Posterior vena cava (tissue), 2 donors: ENCODE measurements at regions not wholly inside any gene's neighbourhood (a gene's known extent, or its start where the extent isn't known, plus 50 kb on each side); places are given as distances from the start of the nearest gene placed in this dataset.

Source experiments
- DNase-seq: peaks from one replicate; pipeline ENCODE4 v3.0.0-alpha.2; 2020; ENCODE audit warnings: low spot score
- intact Hi-C, 2 donors: fragments of 100-400 bp; cut with DNase I; formaldehyde crosslinking; loops; one replicate each; pipeline versions ENCODE4 v1.14.1 to v1.14.2; 2022 to 2023
- donor health status: DM: yes; HTN: yes; CAD: no.
- donor health status: DM: yes; HTN: yes; CAD: no.

GRCh38 chr3:110157221-110157620 is 819.9 kb upstream of the DPPA4 start:
- DNase-seq, result no peak
- intact Hi-C loops, result no loop called here

- no peak for DNase-seq
- intact Hi-C loops, result no loop called here
Measured at GRCh38 chr3:110164632-110165369, 827.5 kb upstream of the DPPA4 start.

- intact Hi-C loops, result no loop called here
- DNase-seq, result no peak
Measured at GRCh38 chr3:110165370-110165743, 828.0 kb upstream of the DPPA4 start.

- no peak for DNase-seq
- intact Hi-C loops, result no loop called here
Measured at GRCh38 chr3:110165753-110166152, 828.4 kb upstream of the DPPA4 start.

- intact Hi-C loops, result no loop called here
- DNase-seq, result no peak
Measured at GRCh38 chr3:110166791-110167190, 829.4 kb upstream of the DPPA4 start.

GRCh38 chr3:110174908-110175307 is 837.6 kb upstream of the DPPA4 start:
- DNase-seq, result no peak
- intact Hi-C loops, result no loop called here

- DNase-seq, result no peak
- intact Hi-C loops, result no loop called here
Measured at GRCh38 chr3:110178965-110179364, 841.6 kb upstream of the DPPA4 start.

GRCh38 chr3:110180733-110181132 is 843.4 kb upstream of the DPPA4 start:
- intact Hi-C loops, result no loop called here

GRCh38 chr3:110181226-110181625 is 843.9 kb upstream of the DPPA4 start:
- intact Hi-C loops, result no loop called here
- DNase-seq, result no peak

More at GRCh38 chr3:110180733-110181132, 843.4 kb upstream of the DPPA4 start:
- DNase-seq, result no peak

- no peak for DNase-seq
- intact Hi-C loops, result no loop called here
Measured at GRCh38 chr3:110184536-110184935, 847.2 kb upstream of the DPPA4 start.

- intact Hi-C loops, result no loop called here
- no peak for DNase-seq
Measured at GRCh38 chr3:110193074-110193473, 855.7 kb upstream of the DPPA4 start.

- intact Hi-C loops, result no loop called here
- peak; percentile 16 for DNase-seq
Measured at GRCh38 chr3:110198717-110199587, 861.6 kb upstream of the DPPA4 start.

- DNase-seq, result no peak
- intact Hi-C loops, result no loop called here
Measured at GRCh38 chr3:110199588-110199943, 862.2 kb upstream of the DPPA4 start.

GRCh38 chr3:110210086-110210660 is 861.4 kb upstream of the NECTIN3 start:
- intact Hi-C loops, result no loop called here

GRCh38 chr3:110226645-110227044 is 845.0 kb upstream of the NECTIN3 start:
- intact Hi-C loops, result no loop called here
- DNase-seq, result no peak

More at GRCh38 chr3:110210086-110210660, 861.4 kb upstream of the NECTIN3 start:
- DNase-seq, result no peak

- no peak for DNase-seq
- intact Hi-C loops, result no loop called here
Measured at GRCh38 chr3:110227991-110228390, 843.6 kb upstream of the NECTIN3 start.

GRCh38 chr3:110234831-110235230 is 836.8 kb upstream of the NECTIN3 start:
- DNase-seq, result no peak
- intact Hi-C loops, result no loop called here

GRCh38 chr3:110236976-110237610 is 834.5 kb upstream of the NECTIN3 start:
- intact Hi-C loops, result no loop called here
- no peak for DNase-seq

- no peak for DNase-seq
- intact Hi-C loops, result no loop called here
Measured at GRCh38 chr3:110243081-110243480, 828.5 kb upstream of the NECTIN3 start.

GRCh38 chr3:110246796-110247376 is 824.7 kb upstream of the NECTIN3 start:
- intact Hi-C loops, result no loop called here
- DNase-seq, result no peak
